22Rv1 (cell line): ENCODE measurements at regions not wholly inside any gene's neighbourhood (a gene's known extent, or its start where the extent isn't known, plus 50 kb on each side); places are given as distances from the start of the nearest gene placed in this dataset.
"Not testable (repeated sequence)": the region's sequence is repeated elsewhere in the genome, so short reads cannot be mapped to it uniquely, and the experiment has no call there.

Experiments
- CTCF ChIP-seq: fragments of 450-650 bp; IDR thresholded peaks from 2 replicates; pipeline ENCODE4 v1.5.1; 2017; ENCODE audit warnings: mild to moderate bottlenecking
- ZFX ChIP-seq: fragments of 450-650 bp; IDR thresholded peaks from 2 replicates; pipeline ENCODE4 v1.6.1; 2017; ENCODE audit warnings: antibody characterized with exemption, borderline replicate concordance

- TF ChIP-seq CTCF, ZFX: not testable (repeated sequence)
Measured at GRCh38 chrY:12504028-12504427, 197.0 kb upstream of the USP9Y start.
